ENCODE measurements at regions not wholly inside any gene's neighbourhood (a gene's known extent, or its start where the extent isn't known, plus 50 kb on each side); places are given as distances from the start of the nearest gene placed in this dataset.

- Histone ChIP-seq H3K27me3 (ENCODE audit: low read length) (no peaks in the 10 kb centered on the region), H2AFZ (ENCODE audit: low read depth, low read length, severe bottlenecking) (no peak overlapping the region)
These were observed 100.1 kb upstream of the PARD3B start for GRCh38 chr2:204445149-204445548.

GRCh38 chr2:204447722-204448121 lies 97.6 kb upstream of the PARD3B start:
- no peak overlapping the region for H3K4me2 ChIP-seq (ENCODE audit: low read depth, low read length, poor library complexity, severe bottlenecking)
- no peak overlapping the region for H3K9ac ChIP-seq (ENCODE audit: low read length)
- no peaks in the 10 kb centered on the region for H3K79me2 ChIP-seq (ENCODE audit: insufficient read depth, low read length)
- no peaks in the 10 kb centered on the region for H3K27me3 ChIP-seq (ENCODE audit: low read length)
- no peaks in the 10 kb centered on the region for H3K36me3 ChIP-seq (ENCODE audit: low read length)
- no peaks in the 10 kb centered on the region for H4K20me1 ChIP-seq (ENCODE audit: low read depth, low read length)
- no peaks in the 10 kb centered on the region for H3K9me3 ChIP-seq (ENCODE audit: insufficient read depth, low read length)
- no peak overlapping the region for H2AFZ ChIP-seq (ENCODE audit: low read depth, low read length, severe bottlenecking)
- H3K9me2 ChIP-seq (replicated peaks; ENCODE audit: insufficient read depth, low read length), result no peaks in the 10 kb centered on the region
- H3K27ac ChIP-seq (ENCODE audit: low read depth, low read length), result no peak overlapping the region
- H3K4me3 ChIP-seq (ENCODE audit: insufficient read depth, low read length, poor library complexity, severe bottlenecking), result no peak overlapping the region
- TF ChIP-seq EZH2phosphoT487 (conservative IDR thresholded peaks at IDR 0.05; ENCODE audit: low read length) (no peak), CTCF (IDR thresholded peaks at IDR 0.05; ENCODE audit: insufficient read depth, low read length, poor library complexity, severe bottlenecking) (no peak)
- no peaks in the 10 kb centered on the region for H3F3A ChIP-seq (ENCODE audit: insufficient read depth)

More at GRCh38 chr2:204445149-204445548, 100.1 kb upstream of the PARD3B start:
- no peaks in the 10 kb centered on the region for H3K36me3 ChIP-seq (ENCODE audit: low read length)
- no peak overlapping the region for H3K27ac ChIP-seq (ENCODE audit: low read depth, low read length)
- H3K9ac ChIP-seq (ENCODE audit: low read length), result no peak overlapping the region
- no peak overlapping the region for H3K4me3 ChIP-seq (ENCODE audit: insufficient read depth, low read length, poor library complexity, severe bottlenecking)
- H3F3A ChIP-seq (ENCODE audit: insufficient read depth), result no peaks in the 10 kb centered on the region
- no peaks in the 10 kb centered on the region for H3K79me2 ChIP-seq (ENCODE audit: insufficient read depth, low read length)
- no peak overlapping the region for H3K4me2 ChIP-seq (ENCODE audit: low read depth, low read length, poor library complexity, severe bottlenecking)
- H3K9me3 ChIP-seq (ENCODE audit: insufficient read depth, low read length), result no peaks in the 10 kb centered on the region
- no peaks in the 10 kb centered on the region for H3K9me2 ChIP-seq (replicated peaks; ENCODE audit: insufficient read depth, low read length)
- no peaks in the 10 kb centered on the region for H4K20me1 ChIP-seq (ENCODE audit: low read depth, low read length)
- TF ChIP-seq CTCF (IDR thresholded peaks at IDR 0.05; ENCODE audit: insufficient read depth, low read length, poor library complexity, severe bottlenecking) (no peak), EZH2phosphoT487 (conservative IDR thresholded peaks at IDR 0.05; ENCODE audit: low read length) (no peak)

GRCh38 chr2:204449977-204450376 lies 95.3 kb upstream of the PARD3B start:
- H3K27me3 ChIP-seq (ENCODE audit: low read length), result no peaks in the 10 kb centered on the region
- H3K9ac ChIP-seq (ENCODE audit: low read length), result no peak overlapping the region
- H3K27ac ChIP-seq (ENCODE audit: low read depth, low read length), result no peak overlapping the region
- no peaks in the 10 kb centered on the region for H3K36me3 ChIP-seq (ENCODE audit: low read length)
- H3F3A ChIP-seq (ENCODE audit: insufficient read depth), result no peaks in the 10 kb centered on the region
- no peaks in the 10 kb centered on the region for H3K9me3 ChIP-seq (ENCODE audit: insufficient read depth, low read length)
- no peak for TF ChIP-seq EZH2phosphoT487 (conservative IDR thresholded peaks at IDR 0.05; ENCODE audit: low read length)
- TF ChIP-seq CTCF (IDR thresholded peaks at IDR 0.05; ENCODE audit: insufficient read depth, low read length, poor library complexity, severe bottlenecking), result no peak
- H2AFZ ChIP-seq (ENCODE audit: low read depth, low read length, severe bottlenecking), result no peak overlapping the region
- no peak overlapping the region for H3K4me2 ChIP-seq (ENCODE audit: low read depth, low read length, poor library complexity, severe bottlenecking)
- no peak overlapping the region for H3K4me3 ChIP-seq (ENCODE audit: insufficient read depth, low read length, poor library complexity, severe bottlenecking)
- H3K9me2 ChIP-seq (replicated peaks; ENCODE audit: insufficient read depth, low read length), result no peaks in the 10 kb centered on the region
- H3K79me2 ChIP-seq (ENCODE audit: insufficient read depth, low read length), result no peaks in the 10 kb centered on the region
- H4K20me1 ChIP-seq (ENCODE audit: low read depth, low read length), result no peaks in the 10 kb centered on the region
